ENCODE measurements at regions not wholly inside any gene's neighbourhood (a gene's known extent, or its start where the extent isn't known, plus 50 kb on each side); places are given as distances from the start of the nearest gene placed in this dataset.

GRCh38 chr1:38310079-38310478 is 263.5 kb upstream of the POU3F1 start (continued):
- TF ChIP-seq, protein P1, sequence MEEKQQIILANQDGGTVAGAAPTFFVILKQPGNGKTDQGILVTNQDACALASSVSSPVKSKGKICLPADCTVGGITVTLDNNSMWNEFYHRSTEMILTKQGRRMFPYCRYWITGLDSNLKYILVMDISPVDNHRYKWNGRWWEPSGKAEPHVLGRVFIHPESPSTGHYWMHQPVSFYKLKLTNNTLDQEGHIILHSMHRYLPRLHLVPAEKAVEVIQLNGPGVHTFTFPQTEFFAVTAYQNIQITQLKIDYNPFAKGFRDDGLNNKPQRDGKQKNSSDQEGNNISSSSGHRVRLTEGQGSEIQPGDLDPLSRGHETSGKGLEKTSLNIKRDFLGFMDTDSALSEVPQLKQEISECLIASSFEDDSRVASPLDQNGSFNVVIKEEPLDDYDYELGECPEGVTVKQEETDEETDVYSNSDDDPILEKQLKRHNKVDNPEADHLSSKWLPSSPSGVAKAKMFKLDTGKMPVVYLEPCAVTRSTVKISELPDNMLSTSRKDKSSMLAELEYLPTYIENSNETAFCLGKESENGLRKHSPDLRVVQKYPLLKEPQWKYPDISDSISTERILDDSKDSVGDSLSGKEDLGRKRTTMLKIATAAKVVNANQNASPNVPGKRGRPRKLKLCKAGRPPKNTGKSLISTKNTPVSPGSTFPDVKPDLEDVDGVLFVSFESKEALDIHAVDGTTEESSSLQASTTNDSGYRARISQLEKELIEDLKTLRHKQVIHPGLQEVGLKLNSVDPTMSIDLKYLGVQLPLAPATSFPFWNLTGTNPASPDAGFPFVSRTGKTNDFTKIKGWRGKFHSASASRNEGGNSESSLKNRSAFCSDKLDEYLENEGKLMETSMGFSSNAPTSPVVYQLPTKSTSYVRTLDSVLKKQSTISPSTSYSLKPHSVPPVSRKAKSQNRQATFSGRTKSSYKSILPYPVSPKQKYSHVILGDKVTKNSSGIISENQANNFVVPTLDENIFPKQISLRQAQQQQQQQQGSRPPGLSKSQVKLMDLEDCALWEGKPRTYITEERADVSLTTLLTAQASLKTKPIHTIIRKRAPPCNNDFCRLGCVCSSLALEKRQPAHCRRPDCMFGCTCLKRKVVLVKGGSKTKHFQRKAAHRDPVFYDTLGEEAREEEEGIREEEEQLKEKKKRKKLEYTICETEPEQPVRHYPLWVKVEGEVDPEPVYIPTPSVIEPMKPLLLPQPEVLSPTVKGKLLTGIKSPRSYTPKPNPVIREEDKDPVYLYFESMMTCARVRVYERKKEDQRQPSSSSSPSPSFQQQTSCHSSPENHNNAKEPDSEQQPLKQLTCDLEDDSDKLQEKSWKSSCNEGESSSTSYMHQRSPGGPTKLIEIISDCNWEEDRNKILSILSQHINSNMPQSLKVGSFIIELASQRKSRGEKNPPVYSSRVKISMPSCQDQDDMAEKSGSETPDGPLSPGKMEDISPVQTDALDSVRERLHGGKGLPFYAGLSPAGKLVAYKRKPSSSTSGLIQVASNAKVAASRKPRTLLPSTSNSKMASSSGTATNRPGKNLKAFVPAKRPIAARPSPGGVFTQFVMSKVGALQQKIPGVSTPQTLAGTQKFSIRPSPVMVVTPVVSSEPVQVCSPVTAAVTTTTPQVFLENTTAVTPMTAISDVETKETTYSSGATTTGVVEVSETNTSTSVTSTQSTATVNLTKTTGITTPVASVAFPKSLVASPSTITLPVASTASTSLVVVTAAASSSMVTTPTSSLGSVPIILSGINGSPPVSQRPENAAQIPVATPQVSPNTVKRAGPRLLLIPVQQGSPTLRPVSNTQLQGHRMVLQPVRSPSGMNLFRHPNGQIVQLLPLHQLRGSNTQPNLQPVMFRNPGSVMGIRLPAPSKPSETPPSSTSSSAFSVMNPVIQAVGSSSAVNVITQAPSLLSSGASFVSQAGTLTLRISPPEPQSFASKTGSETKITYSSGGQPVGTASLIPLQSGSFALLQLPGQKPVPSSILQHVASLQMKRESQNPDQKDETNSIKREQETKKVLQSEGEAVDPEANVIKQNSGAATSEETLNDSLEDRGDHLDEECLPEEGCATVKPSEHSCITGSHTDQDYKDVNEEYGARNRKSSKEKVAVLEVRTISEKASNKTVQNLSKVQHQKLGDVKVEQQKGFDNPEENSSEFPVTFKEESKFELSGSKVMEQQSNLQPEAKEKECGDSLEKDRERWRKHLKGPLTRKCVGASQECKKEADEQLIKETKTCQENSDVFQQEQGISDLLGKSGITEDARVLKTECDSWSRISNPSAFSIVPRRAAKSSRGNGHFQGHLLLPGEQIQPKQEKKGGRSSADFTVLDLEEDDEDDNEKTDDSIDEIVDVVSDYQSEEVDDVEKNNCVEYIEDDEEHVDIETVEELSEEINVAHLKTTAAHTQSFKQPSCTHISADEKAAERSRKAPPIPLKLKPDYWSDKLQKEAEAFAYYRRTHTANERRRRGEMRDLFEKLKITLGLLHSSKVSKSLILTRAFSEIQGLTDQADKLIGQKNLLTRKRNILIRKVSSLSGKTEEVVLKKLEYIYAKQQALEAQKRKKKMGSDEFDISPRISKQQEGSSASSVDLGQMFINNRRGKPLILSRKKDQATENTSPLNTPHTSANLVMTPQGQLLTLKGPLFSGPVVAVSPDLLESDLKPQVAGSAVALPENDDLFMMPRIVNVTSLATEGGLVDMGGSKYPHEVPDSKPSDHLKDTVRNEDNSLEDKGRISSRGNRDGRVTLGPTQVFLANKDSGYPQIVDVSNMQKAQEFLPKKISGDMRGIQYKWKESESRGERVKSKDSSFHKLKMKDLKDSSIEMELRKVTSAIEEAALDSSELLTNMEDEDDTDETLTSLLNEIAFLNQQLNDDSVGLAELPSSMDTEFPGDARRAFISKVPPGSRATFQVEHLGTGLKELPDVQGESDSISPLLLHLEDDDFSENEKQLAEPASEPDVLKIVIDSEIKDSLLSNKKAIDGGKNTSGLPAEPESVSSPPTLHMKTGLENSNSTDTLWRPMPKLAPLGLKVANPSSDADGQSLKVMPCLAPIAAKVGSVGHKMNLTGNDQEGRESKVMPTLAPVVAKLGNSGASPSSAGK (IDR thresholded peaks at IDR 0.05), result 0 out of 2 replicates have a peak, but pooled peaks have one; percentile 9
- TF ChIP-seq PHTF2 (CRISPR knock-in tag; IDR thresholded peaks at IDR 0.05) (no peak), GATAD2B (IDR thresholded peaks at IDR 0.05; ENCODE audit: borderline replicate concordance) (no peak), MTA3 (IDR thresholded peaks at IDR 0.05; ENCODE audit: borderline replicate concordance) (no peak), HNRNPUL1 (IDR thresholded peaks at IDR 0.05; ENCODE audit: low read length) (no peak), FUS (optimal IDR thresholded peaks at IDR 0.05; ENCODE audit: low read depth, low read length) (no peak), ZNF398 (CRISPR knock-in tag; IDR thresholded peaks at IDR 0.05) (no peak), ZNF347 (CRISPR knock-in tag; IDR thresholded peaks at IDR 0.05; ENCODE audit: low read depth) (no peak), KAT2B (IDR thresholded peaks at IDR 0.05; ENCODE audit: low read depth, low read length) (no peak), SIX5 (IDR thresholded peaks at IDR 0.05; ENCODE audit: borderline replicate concordance in 1 of 2, insufficient read depth in 1 of 2, low read depth in 1 of 2, low read length in 2 of 2) (no peak), HCFC1 (IDR thresholded peaks at IDR 0.05; ENCODE audit: low read depth, low read length) (no peak)
- TF ChIP-seq, protein P2, sequence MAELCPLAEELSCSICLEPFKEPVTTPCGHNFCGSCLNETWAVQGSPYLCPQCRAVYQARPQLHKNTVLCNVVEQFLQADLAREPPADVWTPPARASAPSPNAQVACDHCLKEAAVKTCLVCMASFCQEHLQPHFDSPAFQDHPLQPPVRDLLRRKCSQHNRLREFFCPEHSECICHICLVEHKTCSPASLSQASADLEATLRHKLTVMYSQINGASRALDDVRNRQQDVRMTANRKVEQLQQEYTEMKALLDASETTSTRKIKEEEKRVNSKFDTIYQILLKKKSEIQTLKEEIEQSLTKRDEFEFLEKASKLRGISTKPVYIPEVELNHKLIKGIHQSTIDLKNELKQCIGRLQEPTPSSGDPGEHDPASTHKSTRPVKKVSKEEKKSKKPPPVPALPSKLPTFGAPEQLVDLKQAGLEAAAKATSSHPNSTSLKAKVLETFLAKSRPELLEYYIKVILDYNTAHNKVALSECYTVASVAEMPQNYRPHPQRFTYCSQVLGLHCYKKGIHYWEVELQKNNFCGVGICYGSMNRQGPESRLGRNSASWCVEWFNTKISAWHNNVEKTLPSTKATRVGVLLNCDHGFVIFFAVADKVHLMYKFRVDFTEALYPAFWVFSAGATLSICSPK (IDR thresholded peaks at IDR 0.05; ENCODE audit: borderline replicate concordance), result no peak

Data from K562 (cell line).